Stimulated activated effector memory CD8-positive, alpha-beta T cell treated with anti-CD3 and anti-CD28 coated beads, Interleukin-12 subunit alpha, Interleukin-12 subunit beta, amount 100 ng/mL, for 72 hours (primary cell): ENCODE measurements at regions not wholly inside any gene's neighbourhood (a gene's known extent, or its start where the extent isn't known, plus 50 kb on each side); places are given as distances from the start of the nearest gene placed in this dataset.
A peak's percentile ranks its signal among the peaks of the same experiment; 100 is the strongest.
"Not testable (repeated sequence)": the region's sequence is repeated elsewhere in the genome, so short reads cannot be mapped to it uniquely, and the experiment has no call there.

ENCODE experiments used
- ATAC-seq: fragments of 150-1000 bp; cut with Tn5 transposase; 2 replicates; pipeline ENCODE4 v1.10.0; 2021
- DNase-seq, 2 donors: peaks; one replicate each; pipeline ENCODE4 v3.0.0; 2021 to 2022; ENCODE audit warnings: low spot score in 2 of 2
- H3K27ac Mint-ChIP-seq: one replicate; pipeline ENCODE4 v1.8.0; 2022; ENCODE audit warnings: mild to moderate bottlenecking, mixed read lengths
- H3K36me3 Mint-ChIP-seq: one replicate; pipeline ENCODE4 v1.8.0; 2022; ENCODE audit warnings: mild to moderate bottlenecking, mixed read lengths
- H3K4me1 Mint-ChIP-seq: one replicate; pipeline ENCODE4 v1.8.0; 2022; ENCODE audit warnings: mixed read lengths
- H3K4me3 Mint-ChIP-seq: one replicate; pipeline ENCODE4 v1.8.0; 2022; ENCODE audit warnings: mild to moderate bottlenecking, mixed read lengths
- H3K9me3 Mint-ChIP-seq: one replicate; pipeline ENCODE4 v1.8.0; 2022; ENCODE audit warnings: mixed read lengths

- H3K4me3 Mint-ChIP-seq, H3K4me1 Mint-ChIP-seq, DNase-seq, H3K27ac Mint-ChIP-seq, H3K36me3 Mint-ChIP-seq, ATAC-seq, H3K9me3 Mint-ChIP-seq: not testable (repeated sequence)
Measured at GRCh38 chr19:34871911-34872310, 54.8 kb upstream of the ZNF30 start.

GRCh38 chr19:34867631-34868030, 59.1 kb upstream of the ZNF30 start:
- peaks cover 6% of the 10 kb centered on the region for H3K36me3 Mint-ChIP-seq
- H3K4me1 Mint-ChIP-seq = no peaks in the 10 kb centered on the region
- ATAC-seq (no peak), DNase-seq (no peak)
- no peaks in the 10 kb centered on the region for H3K9me3 Mint-ChIP-seq
- H3K27ac Mint-ChIP-seq = no peak overlapping the region
- H3K4me3 Mint-ChIP-seq = no peak overlapping the region

GRCh38 chr19:34865225-34865624, 61.5 kb upstream of the ZNF30 start:
- not testable (repeated sequence) for H3K9me3 Mint-ChIP-seq, DNase-seq, H3K4me1 Mint-ChIP-seq, H3K4me3 Mint-ChIP-seq, H3K36me3 Mint-ChIP-seq, ATAC-seq, H3K27ac Mint-ChIP-seq

GRCh38 chr19:34859823-34860736, 66.6 kb upstream of the ZNF30 start:
- H3K36me3 Mint-ChIP-seq, H3K9me3 Mint-ChIP-seq: not testable (repeated sequence)
- peaks cover 31% of the 10 kb centered on the region for H3K4me1 Mint-ChIP-seq
- H3K4me3 Mint-ChIP-seq = peak overlapping the region; percentile 94
- peak overlapping the region; percentile 94 for H3K27ac Mint-ChIP-seq
- ATAC-seq = peak; percentile 55
- DNase-seq = peak in 1 of 2 donors; percentile 69

- Mint-ChIP-seq H3K4me1 (peaks cover 31% of the 10 kb centered on the region), H3K27ac (peak overlapping the region; percentile 94), H3K4me3 (peak overlapping the region; percentile 94)
- not testable (repeated sequence) for DNase-seq, ATAC-seq, H3K36me3 Mint-ChIP-seq, H3K9me3 Mint-ChIP-seq
Measured at GRCh38 chr19:34859325-34859724, 67.4 kb upstream of the ZNF30 start.

- H3K4me3 Mint-ChIP-seq = no peak overlapping the region
- no peaks in the 10 kb centered on the region for H3K36me3 Mint-ChIP-seq
- H3K9me3 Mint-ChIP-seq = no peaks in the 10 kb centered on the region
- ATAC-seq (no peak), DNase-seq (no peak)
- peaks cover 49% of the 10 kb centered on the region for H3K4me1 Mint-ChIP-seq
- no peak overlapping the region for H3K27ac Mint-ChIP-seq
Measured at GRCh38 chr19:34856052-34856451, 70.7 kb upstream of the ZNF30 start.

GRCh38 chr19:34853369-34853768, 73.3 kb upstream of the ZNF30 start:
- Mint-ChIP-seq H3K36me3 (no peaks in the 10 kb centered on the region), H3K4me1 (peaks cover 31% of the 10 kb centered on the region), H3K27ac (no peak overlapping the region), H3K4me3 (no peak overlapping the region), H3K9me3 (no peaks in the 10 kb centered on the region)
- no peak for ATAC-seq
- DNase-seq = no peak

GRCh38 chr19:34852669-34853068, 74.0 kb upstream of the ZNF30 start:
- Mint-ChIP-seq H3K4me3 (no peak overlapping the region), H3K4me1 (peaks cover 27% of the 10 kb centered on the region), H3K9me3 (no peaks in the 10 kb centered on the region), H3K27ac (no peak overlapping the region), H3K36me3 (no peaks in the 10 kb centered on the region)
- DNase-seq (no peak), ATAC-seq (no peak)

GRCh38 chr19:34851277-34851804, 75.4 kb upstream of the ZNF30 start:
- peaks cover 18% of the 10 kb centered on the region for H3K4me1 Mint-ChIP-seq
- no peak for DNase-seq
- H3K27ac Mint-ChIP-seq = no peak overlapping the region
- no peak for ATAC-seq
- no peak overlapping the region for H3K4me3 Mint-ChIP-seq
- H3K9me3 Mint-ChIP-seq = no peaks in the 10 kb centered on the region
- H3K36me3 Mint-ChIP-seq = no peaks in the 10 kb centered on the region

- ATAC-seq (no peak), DNase-seq (no peak)
- peaks cover 2% of the 10 kb centered on the region for H3K4me1 Mint-ChIP-seq
- no peaks in the 10 kb centered on the region for H3K9me3 Mint-ChIP-seq
- H3K4me3 Mint-ChIP-seq = no peak overlapping the region
- no peaks in the 10 kb centered on the region for H3K36me3 Mint-ChIP-seq
- H3K27ac Mint-ChIP-seq = peak overlapping the region; percentile 54
Measured at GRCh38 chr19:34847393-34847792, 74.4 kb upstream of the ZNF599 start.

- DNase-seq (no peak), ATAC-seq (no peak)
- no peak overlapping the region for H3K27ac Mint-ChIP-seq
- no peaks in the 10 kb centered on the region for H3K36me3 Mint-ChIP-seq
- no peaks in the 10 kb centered on the region for H3K9me3 Mint-ChIP-seq
- H3K4me3 Mint-ChIP-seq = no peak overlapping the region
- H3K4me1 Mint-ChIP-seq = no peaks in the 10 kb centered on the region
Measured at GRCh38 chr19:34844277-34844676, 71.3 kb upstream of the ZNF599 start.

GRCh38 chr19:34841780-34842179, 68.8 kb upstream of the ZNF599 start:
- no peak overlapping the region for H3K27ac Mint-ChIP-seq
- no peaks in the 10 kb centered on the region for H3K36me3 Mint-ChIP-seq
- DNase-seq = no peak
- peaks cover 10% of the 10 kb centered on the region for H3K4me1 Mint-ChIP-seq
- no peak overlapping the region for H3K4me3 Mint-ChIP-seq
- H3K9me3 Mint-ChIP-seq = no peaks in the 10 kb centered on the region
- ATAC-seq = no peak

GRCh38 chr19:34838753-34839431, 65.9 kb upstream of the ZNF599 start:
- no peaks in the 10 kb centered on the region for H3K36me3 Mint-ChIP-seq
- no peak overlapping the region for H3K27ac Mint-ChIP-seq
- H3K9me3 Mint-ChIP-seq = no peaks in the 10 kb centered on the region
- ATAC-seq = peak; percentile 42
- no peak for DNase-seq
- no peak overlapping the region for H3K4me3 Mint-ChIP-seq
- H3K4me1 Mint-ChIP-seq = peaks cover 10% of the 10 kb centered on the region

- Mint-ChIP-seq H3K4me1 (peaks cover 10% of the 10 kb centered on the region), H3K9me3 (no peaks in the 10 kb centered on the region), H3K36me3 (no peaks in the 10 kb centered on the region), H3K4me3 (no peak overlapping the region), H3K27ac (peak overlapping the region; percentile 37)
- no peak for DNase-seq
- no peak for ATAC-seq
Measured at GRCh38 chr19:34838248-34838647, 65.2 kb upstream of the ZNF599 start.

- ATAC-seq (no peak), DNase-seq (no peak)
- peaks cover 10% of the 10 kb centered on the region for H3K4me1 Mint-ChIP-seq
- H3K36me3 Mint-ChIP-seq = no peaks in the 10 kb centered on the region
- peak overlapping the region; percentile 20 for H3K27ac Mint-ChIP-seq
- no peak overlapping the region for H3K4me3 Mint-ChIP-seq
- no peaks in the 10 kb centered on the region for H3K9me3 Mint-ChIP-seq
Measured at GRCh38 chr19:34837262-34837661, 64.2 kb upstream of the ZNF599 start.
